IPS-18a (cell line): ENCODE measurements at regions not wholly inside any gene's neighbourhood (a gene's known extent, or its start where the extent isn't known, plus 50 kb on each side); places are given as distances from the start of the nearest gene placed in this dataset.

ENCODE experiments used
- H3K27ac ChIP-seq: one replicate; pipeline ENCODE4 v1.5.1; 2013; ENCODE audit warnings: low read length
- H3K27me3 ChIP-seq: one replicate; pipeline ENCODE4 v1.6.1; 2013; ENCODE audit warnings: mild to moderate bottlenecking, low read length; ENCODE audit not compliant: control insufficient read depth, insufficient read depth
- H3K36me3 ChIP-seq: one replicate; pipeline ENCODE4 v1.6.1; 2013; ENCODE audit warnings: low read depth, low read length; ENCODE audit not compliant: control insufficient read depth
- H3K4me1 ChIP-seq: one replicate; pipeline ENCODE4 v1.6.1; 2013; ENCODE audit warnings: low read depth, low read length; ENCODE audit not compliant: control insufficient read depth
- H3K4me3 ChIP-seq: one replicate; pipeline ENCODE4 v1.5.1; 2013; ENCODE audit warnings: low read length
- H3K9ac ChIP-seq: one replicate; pipeline ENCODE4 v1.6.1; 2013; ENCODE audit warnings: mild to moderate bottlenecking, low read length, moderate library complexity
- H3K9me3 ChIP-seq: one replicate; pipeline ENCODE4 v1.6.1; 2013; ENCODE audit warnings: low read depth, low read length; ENCODE audit not compliant: control insufficient read depth

DNA sequence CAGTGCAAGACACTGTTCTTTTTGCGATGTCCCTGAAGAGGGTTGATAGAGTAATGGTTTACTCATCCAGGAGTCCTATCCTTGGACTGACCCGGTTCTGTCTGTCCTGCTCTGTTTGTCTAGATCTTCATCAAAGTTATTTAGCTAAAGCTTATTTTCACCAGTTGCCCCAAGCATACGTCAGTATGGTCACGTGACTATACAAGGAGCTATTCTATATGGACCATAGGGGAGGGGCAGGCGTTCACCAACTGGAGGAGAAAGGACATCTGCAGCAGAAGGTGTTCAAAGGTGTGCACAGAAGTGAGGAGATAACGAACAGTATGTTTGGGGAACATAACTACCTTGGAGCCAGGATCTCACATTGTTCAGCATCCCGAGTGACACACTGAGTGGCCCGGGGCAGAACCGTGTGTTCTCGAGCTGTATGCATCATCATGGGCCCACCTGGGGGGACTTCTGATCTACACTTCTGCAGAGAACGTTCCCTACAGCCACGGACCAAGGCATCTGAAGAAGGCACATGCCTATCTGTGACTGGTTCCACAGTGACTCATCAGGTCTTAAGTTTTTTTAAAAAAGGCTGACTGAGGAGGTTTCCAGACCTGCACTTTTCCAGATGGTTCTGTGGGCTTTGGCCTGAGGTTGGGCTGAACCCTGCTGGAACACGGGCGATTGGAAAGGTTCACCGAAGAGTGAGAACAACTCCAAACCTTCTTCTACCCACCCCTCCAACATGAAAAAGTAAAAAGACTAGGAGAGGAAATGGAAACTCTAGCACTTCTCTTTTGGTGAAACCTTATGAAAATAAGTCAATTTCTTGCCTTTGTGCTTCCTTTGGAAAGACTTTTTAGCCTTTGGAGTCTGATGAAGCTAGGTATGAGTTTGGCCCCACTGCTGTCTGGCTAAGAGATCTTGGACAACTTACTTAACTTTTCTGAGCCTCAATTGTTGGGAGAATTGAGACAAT, 68.6 kb upstream of the YWHAQ start:
- no peaks in the 10 kb centered on the region for H3K36me3 ChIP-seq
- no peaks in the 10 kb centered on the region for H3K9me3 ChIP-seq
- no peak overlapping the region for H3K4me3 ChIP-seq
- H3K9ac ChIP-seq: no peak overlapping the region
- no peak overlapping the region for H3K27ac ChIP-seq
- H3K27me3 ChIP-seq: no peaks in the 10 kb centered on the region
- peaks cover 4% of the 10 kb centered on the region for H3K4me1 ChIP-seq

DNA sequence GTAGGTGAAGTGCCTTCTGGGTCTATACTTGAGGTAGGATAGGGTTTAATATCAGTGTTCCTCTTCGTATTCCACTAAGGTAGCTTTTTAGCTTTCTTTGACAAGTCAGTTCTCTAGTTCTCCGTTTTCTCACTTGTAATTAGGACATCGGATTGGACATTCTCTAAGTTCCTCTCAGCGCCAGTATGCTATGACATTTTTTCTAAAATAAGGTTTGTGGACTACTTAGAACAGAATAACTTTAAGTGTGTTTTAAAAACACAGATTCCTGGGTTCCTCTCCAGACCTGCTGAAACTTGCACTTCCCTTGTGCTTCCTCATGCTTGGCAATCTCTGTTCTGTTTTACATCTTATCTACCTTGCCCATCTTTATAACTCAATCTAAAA, 69.3 kb upstream of the YWHAQ start:
- Histone ChIP-seq H3K4me1 (no peaks in the 10 kb centered on the region), H3K27ac (no peak overlapping the region), H3K36me3 (no peaks in the 10 kb centered on the region), H3K9me3 (no peaks in the 10 kb centered on the region), H3K9ac (no peak overlapping the region), H3K4me3 (no peak overlapping the region), H3K27me3 (no peaks in the 10 kb centered on the region)

DNA sequence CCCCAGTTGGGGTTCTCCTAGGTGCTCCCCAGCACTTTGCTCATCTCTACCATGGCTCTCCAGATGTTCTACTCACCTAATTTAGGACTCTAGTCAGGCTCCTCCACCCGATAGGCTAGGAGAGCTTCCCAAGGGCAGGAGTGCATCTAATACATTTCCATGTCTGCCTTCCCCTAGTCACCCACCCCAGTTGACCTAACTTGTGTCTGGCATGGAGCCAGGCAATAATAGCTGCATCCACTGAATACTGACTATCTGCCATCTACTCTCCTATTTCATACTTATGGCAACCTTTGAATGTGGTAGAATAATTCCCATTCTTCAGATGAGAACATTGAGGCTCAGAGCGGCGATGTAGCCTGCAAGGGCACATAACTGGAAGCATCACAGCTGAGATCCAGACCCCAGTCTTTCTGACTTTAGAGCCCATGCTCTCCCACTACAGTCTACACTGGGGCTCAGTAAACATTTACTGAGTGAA, 71.8 kb upstream of the YWHAQ start:
- Histone ChIP-seq H3K4me1 (no peaks in the 10 kb centered on the region), H3K36me3 (no peaks in the 10 kb centered on the region), H3K27ac (no peak overlapping the region)

DNA sequence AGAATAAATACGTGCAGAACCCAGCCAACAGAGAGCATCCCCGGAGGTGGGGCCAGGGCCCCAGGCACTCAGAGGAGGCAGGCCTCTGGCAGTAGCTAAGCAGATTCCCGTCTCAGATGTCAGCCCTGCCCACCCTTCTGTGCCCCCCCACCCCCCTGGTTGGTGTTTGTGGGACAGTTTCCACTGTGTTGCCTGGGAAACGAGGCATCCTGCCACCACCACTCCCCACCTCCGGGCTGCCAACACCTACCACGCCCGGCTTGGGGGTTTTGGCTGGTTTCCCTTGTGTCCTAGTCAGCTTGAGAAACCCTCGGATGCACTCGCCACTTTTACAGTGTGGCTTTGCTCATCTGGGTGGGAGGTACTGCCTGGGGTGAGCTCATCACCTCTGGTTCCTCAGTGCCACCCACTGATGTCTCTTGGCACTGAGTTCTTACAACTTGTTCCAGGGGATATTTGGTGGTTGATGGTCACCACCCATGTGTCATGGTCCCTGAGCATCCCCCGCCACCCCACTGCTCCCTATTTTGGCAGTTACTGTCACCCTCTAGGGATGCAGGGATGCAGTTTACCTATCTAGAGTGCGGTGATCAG, 72.4 kb upstream of the YWHAQ start:
- H3K4me1 ChIP-seq: no peaks in the 10 kb centered on the region
- H3K9me3 ChIP-seq: no peaks in the 10 kb centered on the region
- H3K27me3 ChIP-seq: no peaks in the 10 kb centered on the region
- H3K36me3 ChIP-seq: no peaks in the 10 kb centered on the region
- no peak overlapping the region for H3K27ac ChIP-seq
- H3K9ac ChIP-seq: no peak overlapping the region
- H3K4me3 ChIP-seq: no peak overlapping the region

More for the DNA sequence above, 71.8 kb upstream of the YWHAQ start:
- Histone ChIP-seq H3K27me3 (no peaks in the 10 kb centered on the region), H3K4me3 (no peak overlapping the region), H3K9ac (no peak overlapping the region), H3K9me3 (no peaks in the 10 kb centered on the region)

DNA sequence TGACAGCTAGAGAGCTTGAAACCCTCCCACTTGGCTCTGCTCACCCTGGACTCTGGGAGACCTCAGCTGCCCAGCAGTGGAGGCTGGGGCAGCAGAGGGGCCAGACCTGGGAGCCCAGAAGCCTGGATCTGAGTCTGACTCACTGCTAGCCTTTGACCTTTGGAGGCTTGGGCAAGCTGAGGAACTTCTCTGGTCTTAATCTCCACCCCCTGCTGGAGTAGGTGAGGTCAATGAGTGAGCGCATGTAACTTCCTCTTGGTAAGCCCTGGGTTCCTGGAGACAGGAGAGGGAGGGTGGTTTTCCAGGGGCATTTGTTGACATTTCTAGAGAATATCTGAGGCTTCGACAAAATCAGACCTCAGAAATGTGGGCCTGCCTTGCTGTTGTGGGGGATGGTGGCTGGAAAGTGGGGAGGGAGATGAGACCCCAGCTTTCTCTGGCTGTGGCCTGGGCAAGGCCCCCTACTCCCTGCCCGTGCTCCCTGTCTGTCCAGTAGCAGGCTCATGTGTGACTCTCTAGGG, 73.0 kb upstream of the YWHAQ start:
- no peak overlapping the region for H3K4me3 ChIP-seq
- no peak overlapping the region for H3K27ac ChIP-seq
- H3K9ac ChIP-seq: no peak overlapping the region
- H3K9me3 ChIP-seq: no peaks in the 10 kb centered on the region
- no peaks in the 10 kb centered on the region for H3K27me3 ChIP-seq
- H3K4me1 ChIP-seq: no peaks in the 10 kb centered on the region
- no peaks in the 10 kb centered on the region for H3K36me3 ChIP-seq

DNA sequence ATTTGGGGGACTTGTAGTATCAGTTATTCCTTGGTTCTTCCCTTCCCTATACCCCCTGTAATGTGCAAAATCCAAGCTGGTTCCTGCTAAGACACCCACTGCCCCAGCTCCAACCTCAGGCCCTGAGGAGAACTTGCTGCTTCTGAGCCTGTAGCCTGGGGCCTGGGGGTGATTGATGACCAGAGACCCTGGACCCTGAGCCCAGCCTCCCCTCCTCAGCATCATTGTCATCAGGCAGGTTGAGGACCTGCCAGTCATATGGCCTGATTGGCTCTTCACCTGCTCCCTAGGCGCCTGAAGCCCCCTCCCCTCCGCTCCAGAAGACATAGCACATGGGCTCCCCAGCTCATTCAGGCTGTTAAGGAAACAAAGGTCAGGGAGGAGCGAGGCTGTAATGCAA, 73.8 kb upstream of the YWHAQ start:
- Histone ChIP-seq H3K27ac (no peak overlapping the region), H3K27me3 (no peaks in the 10 kb centered on the region), H3K36me3 (no peaks in the 10 kb centered on the region), H3K9me3 (no peaks in the 10 kb centered on the region), H3K4me1 (no peaks in the 10 kb centered on the region), H3K9ac (no peak overlapping the region), H3K4me3 (no peak overlapping the region)

DNA sequence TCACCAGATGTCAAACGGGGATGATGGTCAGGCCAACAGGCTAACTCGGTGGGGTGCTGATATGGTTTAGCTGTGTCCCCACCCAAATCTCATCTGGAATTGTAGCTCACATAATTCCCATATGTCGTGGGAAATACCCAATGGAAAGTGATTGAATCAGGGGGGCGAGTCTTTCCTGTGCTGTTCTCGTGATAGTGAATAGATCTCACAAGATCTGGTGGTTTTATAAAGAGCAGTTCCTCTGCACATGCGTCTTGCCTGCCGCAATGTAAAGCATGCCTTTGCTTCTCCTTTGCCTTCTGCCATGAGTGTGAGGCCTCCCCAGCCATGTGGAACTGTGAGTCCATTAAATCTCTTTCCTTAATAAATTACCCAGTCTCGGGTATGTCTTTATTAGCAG, 74.4 kb upstream of the YWHAQ start:
- H3K27ac ChIP-seq: no peak overlapping the region
- H3K4me1 ChIP-seq: no peaks in the 10 kb centered on the region
- H3K36me3 ChIP-seq: no peaks in the 10 kb centered on the region
- H3K27me3 ChIP-seq: no peaks in the 10 kb centered on the region
- H3K4me3 ChIP-seq: no peak overlapping the region
- H3K9ac ChIP-seq: no peak overlapping the region
- no peaks in the 10 kb centered on the region for H3K9me3 ChIP-seq

DNA sequence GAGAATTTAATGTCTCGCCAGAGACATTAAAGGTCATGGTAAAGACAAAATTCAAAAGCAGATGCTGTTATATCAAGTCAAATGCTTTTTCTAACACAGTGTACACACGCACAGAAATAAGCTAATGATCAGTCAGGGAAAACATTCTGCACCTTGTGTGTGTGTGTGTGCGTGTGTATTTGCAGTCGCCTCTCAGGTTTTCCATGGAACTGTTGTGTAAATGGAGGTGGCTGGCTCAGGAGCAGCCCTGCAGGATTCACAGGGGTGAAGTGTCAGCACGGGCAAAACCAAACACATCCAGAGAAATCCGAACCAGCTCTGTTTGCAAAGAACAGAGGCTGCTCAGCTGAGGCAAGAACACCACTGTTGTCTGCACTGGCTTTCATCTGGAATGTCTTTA, 76.2 kb upstream of the YWHAQ start:
- H3K9me3 ChIP-seq: no peaks in the 10 kb centered on the region
- no peak overlapping the region for H3K27ac ChIP-seq
- H3K4me3 ChIP-seq: no peak overlapping the region
- no peaks in the 10 kb centered on the region for H3K4me1 ChIP-seq
- no peak overlapping the region for H3K9ac ChIP-seq
- no peaks in the 10 kb centered on the region for H3K36me3 ChIP-seq
- H3K27me3 ChIP-seq: no peaks in the 10 kb centered on the region

DNA sequence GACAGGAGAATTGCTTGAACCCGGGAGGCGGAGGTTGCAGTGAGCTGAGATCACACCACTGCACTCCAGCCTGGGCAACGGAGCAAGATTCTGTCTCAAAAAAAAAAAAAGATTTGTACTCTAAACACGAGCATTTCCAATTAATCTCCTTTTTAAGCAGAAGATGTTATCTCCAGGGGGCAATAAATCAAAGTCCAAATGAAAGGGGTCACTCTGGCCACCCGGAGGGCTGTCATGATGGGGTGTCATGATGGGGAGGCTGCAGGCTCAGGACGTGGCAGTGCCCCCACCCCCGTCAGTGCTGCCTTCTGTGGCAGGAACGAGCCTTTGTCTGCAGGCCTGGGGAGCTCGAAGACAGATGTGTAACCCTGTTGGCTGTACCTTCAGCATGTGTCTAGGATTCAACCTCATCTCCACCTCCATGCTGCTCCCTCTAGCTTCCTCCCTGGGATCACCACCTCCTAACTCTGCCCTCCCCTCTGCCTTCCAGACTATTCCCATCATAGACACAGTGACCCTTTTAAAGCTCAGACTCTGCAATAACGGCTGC, 76.9 kb upstream of the YWHAQ start:
- Histone ChIP-seq H3K27me3 (no peaks in the 10 kb centered on the region), H3K4me3 (no peak overlapping the region), H3K4me1 (no peaks in the 10 kb centered on the region), H3K27ac (no peak overlapping the region), H3K36me3 (no peaks in the 10 kb centered on the region), H3K9ac (no peak overlapping the region), H3K9me3 (no peaks in the 10 kb centered on the region)

DNA sequence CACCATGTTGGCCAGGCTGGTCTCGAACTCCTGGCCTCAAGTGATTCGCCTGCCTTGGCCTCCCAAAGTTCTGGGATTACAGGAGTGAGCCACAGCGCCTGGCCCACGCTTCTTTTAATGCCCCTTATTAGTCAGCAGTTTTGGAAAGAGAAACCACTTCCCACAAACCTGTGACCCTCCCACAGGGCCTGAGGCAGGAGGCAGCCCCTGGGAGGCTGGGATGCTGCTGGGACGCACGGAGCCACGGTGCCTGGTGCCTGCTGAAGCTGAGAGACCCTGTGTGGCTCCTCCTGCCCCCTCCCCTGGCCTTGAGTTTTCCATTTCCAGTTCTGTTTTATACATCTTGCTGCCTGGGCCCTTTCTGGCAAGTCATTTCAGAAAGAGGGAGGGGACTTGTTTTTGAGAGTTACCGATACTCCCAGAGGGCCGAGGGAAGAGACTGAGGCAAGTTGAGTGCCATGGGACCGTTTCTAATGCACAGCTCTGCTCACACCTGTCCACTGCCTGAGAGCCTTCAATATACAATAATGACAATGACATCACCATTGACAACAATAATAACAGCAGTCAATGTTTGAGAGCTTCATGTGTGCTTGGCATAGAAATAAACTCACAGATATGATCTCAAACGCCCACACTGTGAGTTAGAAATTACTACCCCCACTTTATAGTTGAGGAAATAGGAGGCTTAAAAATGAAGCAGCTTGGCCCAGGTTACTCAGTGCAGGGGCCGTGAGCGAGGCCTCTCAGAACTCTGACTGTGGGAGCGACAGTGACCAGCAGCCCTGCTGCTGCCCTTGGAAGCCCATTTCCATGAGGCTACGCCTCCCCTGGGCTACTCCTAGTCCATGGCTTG, 78.1 kb upstream of the YWHAQ start:
- Histone ChIP-seq H3K4me1 (no peaks in the 10 kb centered on the region), H3K36me3 (no peaks in the 10 kb centered on the region), H3K9ac (no peak overlapping the region), H3K27ac (no peak overlapping the region), H3K4me3 (no peak overlapping the region), H3K9me3 (no peaks in the 10 kb centered on the region), H3K27me3 (no peaks in the 10 kb centered on the region)
